SK-N-SH (cell line): ENCODE measurements at regions not wholly inside any gene's neighbourhood (a gene's known extent, or its start where the extent isn't known, plus 50 kb on each side); places are given as distances from the start of the nearest gene placed in this dataset.

Experiments used
- CTCF ChIA-PET: fragments of 300-600, 350-600 bp; formaldehyde crosslinking; extraction: SDS; loops from one replicate; lab custom pipeline; 2021; lab: Yijun Ruan, JAX
- POLR2A ChIA-PET: fragments of 350-600 bp; sonication (Branson Sonifier 250); formaldehyde crosslinking; extraction: SDS; loops from one replicate; lab custom pipeline; 2020; ENCODE audit warnings: antibody characterized with exemption, inconsistent platforms; lab: Yijun Ruan, JAX
- DNase-seq: peaks from one replicate; pipeline ENCODE4 v3.0.0; 2012
- H2AFZ ChIP-seq: fragments of 200-600 bp; sonication (generic); 2 replicates; pipeline ENCODE4 v1.8.1; 2016; ENCODE audit warnings: antibody characterized with exemption, mild to moderate bottlenecking, low read depth
- H3F3A ChIP-seq: fragments of 200-600 bp; sonication (generic); replicated peaks from 2 replicates; pipeline ENCODE3; 2016; ENCODE audit warnings: antibody characterized with exemption, mild to moderate bottlenecking; ENCODE audit not compliant: insufficient read depth
- H3K27ac ChIP-seq, 2 experiments: fragments of 200-500 bp in 1 of 2; fragments of 200-600 bp in 1 of 2; sonication (Bioruptor generic) in 1 of 2; sonication (generic), shearing (Covaris generic) in 1 of 2; 2 replicates each; pipeline versions ENCODE4 v1.5.1 to v1.6.1; 2014 to 2016; ENCODE audit warnings: low read depth in 2 of 2, inconsistent platforms in 1 of 2, low read length in 1 of 2, mild to moderate bottlenecking in 1 of 2, mixed read lengths in 1 of 2
- H3K27me3 ChIP-seq: fragments of 200-600 bp; sonication (generic), shearing (Covaris generic); 2 replicates; pipeline ENCODE4 v1.6.1; 2016; ENCODE audit warnings: mixed run types; ENCODE audit not compliant: insufficient read depth
- H3K36me3 ChIP-seq, 2 experiments: fragments of 200-500 bp in 1 of 2; fragments of 200-600 bp in 1 of 2; sonication (Bioruptor generic) in 1 of 2; sonication (generic) in 1 of 2; replicated peaks in 1 of 2; 2 replicates each; pipeline versions ENCODE3 to v1.5.1; 2014 to 2016; ENCODE audit warnings: low read length in 1 of 2, mild to moderate bottlenecking in 1 of 2; ENCODE audit not compliant: insufficient read depth in 2 of 2, control insufficient read depth in 1 of 2
- H3K4me1 ChIP-seq, 2 experiments: fragments of 200-500 bp in 1 of 2; fragments of 200-600 bp in 1 of 2; sonication (Bioruptor generic) in 1 of 2; sonication (generic), shearing (Covaris generic) in 1 of 2; 2 replicates each; pipeline versions ENCODE4 v1.5.1 to v1.6.1; 2014 to 2016; ENCODE audit warnings: low read depth in 1 of 2, low read length in 1 of 2, mixed run types in 1 of 2; ENCODE audit not compliant: insufficient read depth in 2 of 2, control insufficient read depth in 1 of 2
- H3K4me2 ChIP-seq: fragments of 200-600 bp; sonication (generic), shearing (Covaris generic); 2 replicates; pipeline ENCODE4 v1.6.1; 2017; ENCODE audit warnings: mixed run types
- H3K4me3 ChIP-seq, 2 experiments: fragments of 200-500 bp in 1 of 2; fragments of 200-600 bp in 1 of 2; sonication (Bioruptor generic) in 1 of 2; sonication (generic), shearing (Covaris generic) in 1 of 2; 2 replicates each; pipeline versions ENCODE4 v1.5.1 to v1.8.1; 2014 to 2016; ENCODE audit warnings: low read depth in 2 of 2, inconsistent platforms in 1 of 2, low read length in 1 of 2, mild to moderate bottlenecking in 1 of 2, mixed read lengths in 1 of 2, moderate library complexity in 1 of 2
- H3K79me2 ChIP-seq: fragments of 200-600 bp; sonication (generic); 2 replicates; pipeline ENCODE4 v1.8.1; 2017; ENCODE audit warnings: mild to moderate bottlenecking; ENCODE audit not compliant: insufficient read depth
- H3K9ac ChIP-seq: fragments of 200-600 bp; sonication (generic); 2 replicates; pipeline ENCODE4 v1.6.1; 2017; ENCODE audit warnings: mixed run types
- H3K9me2 ChIP-seq: fragments of 200-600 bp; sonication (generic); 2 replicates; pipeline ENCODE4 v1.6.1; 2017; ENCODE audit warnings: mixed run types
- H3K9me3 ChIP-seq: fragments of 200-600 bp; sonication (generic); 2 replicates; pipeline ENCODE4 v1.6.1; 2017; ENCODE audit warnings: mixed run types, mild to moderate bottlenecking, moderate library complexity
- H4K20me1 ChIP-seq: fragments of 200-600 bp; sonication (generic); 2 replicates; pipeline ENCODE4 v1.6.1; 2017; ENCODE audit warnings: mild to moderate bottlenecking, mixed run types; ENCODE audit not compliant: insufficient read depth
- CHD2 ChIP-seq: fragments of 150-350 bp; IDR thresholded peaks from 2 replicates; pipeline ENCODE4 v1.6.1; 2018; ENCODE audit warnings: low read length; ENCODE audit not compliant: partially characterized antibody
- FOXM1 ChIP-seq: IDR thresholded peaks from 2 replicates; pipeline ENCODE4 v1.4.0; 2012; ENCODE audit warnings: low read depth, mild to moderate bottlenecking
- MAX ChIP-seq: IDR thresholded peaks from 2 replicates; pipeline ENCODE4 v1.4.0; 2012; ENCODE audit warnings: low read depth
- PBX3 ChIP-seq: IDR thresholded peaks from 2 replicates; pipeline ENCODE4; 2012
- RAD21 ChIP-seq: IDR thresholded peaks from 2 replicates; pipeline ENCODE4 v1.6.1; 2012; ENCODE audit warnings: mild to moderate bottlenecking, low read length
- RCOR1 ChIP-seq: fragments of 150-350 bp; IDR thresholded peaks from 2 replicates; pipeline ENCODE4 v1.6.1; 2017; ENCODE audit warnings: antibody characterized with exemption, low read length
- SMC3 ChIP-seq: IDR thresholded peaks from 2 replicates; pipeline ENCODE4 v1.6.1; 2012; ENCODE audit warnings: low read depth, low read length, improper control_type of control experiment
- WGBS: methylation state at CpG from one replicate; pipeline ENCODE4 v1.1.6; 2017; ENCODE audit warnings: low lambda C conversion rate; 5-methylcytosine and 5-hydroxymethylcytosine counted together
- TF ChIP-seq, protein P1 (sequence below): fragments of 200-600 bp; sonication (generic); IDR thresholded peaks from 2 replicates; pipeline ENCODE4 v1.6.1; 2017; ENCODE audit warnings: antibody characterized with exemption, mild to moderate bottlenecking, moderate library complexity
- TF ChIP-seq, protein P2 (sequence below): IDR thresholded peaks from 2 replicates; pipeline ENCODE4 v1.6.1; 2012; ENCODE audit warnings: mild to moderate bottlenecking, low read depth, low read length, moderate library complexity

DNA sequence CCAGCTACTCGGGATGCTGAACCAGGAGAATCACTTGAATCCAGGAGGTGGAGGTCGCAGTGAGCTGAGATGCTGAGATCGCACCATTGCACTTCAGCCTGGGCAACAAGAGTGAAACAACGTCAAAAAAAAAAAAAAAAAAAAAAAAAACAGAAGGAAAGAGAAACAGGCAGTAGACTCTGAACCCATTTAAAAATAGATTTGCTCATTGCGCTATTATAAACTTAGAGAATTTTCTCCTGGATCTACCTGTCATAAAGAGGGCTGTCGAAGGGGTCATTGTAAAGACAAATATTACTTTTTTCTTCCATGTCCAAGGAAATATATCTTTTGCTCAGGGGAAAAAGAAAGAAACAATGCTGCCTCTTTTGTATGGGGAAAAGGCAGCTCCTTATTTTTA lies 425.0 kb upstream of the ID2 start:
- Histone ChIP-seq H3K9me2 (no peaks in the 10 kb centered on the region), H3K9ac (no peak overlapping the region), H3K4me1 (peaks cover 0 to 4% of the 10 kb centered on the region in 2 experiments; a peak in 2 of 4 replicates), H3K4me3 (no peak overlapping the region), H3K27me3 (no peaks in the 10 kb centered on the region), H3F3A (no peaks in the 10 kb centered on the region), H3K9me3 (no peaks in the 10 kb centered on the region), H3K79me2 (no peaks in the 10 kb centered on the region), H2AFZ (no peak overlapping the region), H4K20me1 (no peaks in the 10 kb centered on the region), H3K4me2 (no peak overlapping the region), H3K27ac (no peak overlapping the region), H3K36me3 (no peaks in the 10 kb centered on the region)
- POLR2A ChIA-PET: no interaction called here
- CTCF ChIA-PET: interaction anchor here (0.9 kb wide), 1 partner anchor 12 kb away, joined by 3 read pairs; no protein-coding TSS in a partner anchor
- TF ChIP-seq MAX (no peak), RCOR1 (no peak), RAD21 (no peak), PBX3 (no peak), SMC3 (no peak)
- TF ChIP-seq, protein P1, sequence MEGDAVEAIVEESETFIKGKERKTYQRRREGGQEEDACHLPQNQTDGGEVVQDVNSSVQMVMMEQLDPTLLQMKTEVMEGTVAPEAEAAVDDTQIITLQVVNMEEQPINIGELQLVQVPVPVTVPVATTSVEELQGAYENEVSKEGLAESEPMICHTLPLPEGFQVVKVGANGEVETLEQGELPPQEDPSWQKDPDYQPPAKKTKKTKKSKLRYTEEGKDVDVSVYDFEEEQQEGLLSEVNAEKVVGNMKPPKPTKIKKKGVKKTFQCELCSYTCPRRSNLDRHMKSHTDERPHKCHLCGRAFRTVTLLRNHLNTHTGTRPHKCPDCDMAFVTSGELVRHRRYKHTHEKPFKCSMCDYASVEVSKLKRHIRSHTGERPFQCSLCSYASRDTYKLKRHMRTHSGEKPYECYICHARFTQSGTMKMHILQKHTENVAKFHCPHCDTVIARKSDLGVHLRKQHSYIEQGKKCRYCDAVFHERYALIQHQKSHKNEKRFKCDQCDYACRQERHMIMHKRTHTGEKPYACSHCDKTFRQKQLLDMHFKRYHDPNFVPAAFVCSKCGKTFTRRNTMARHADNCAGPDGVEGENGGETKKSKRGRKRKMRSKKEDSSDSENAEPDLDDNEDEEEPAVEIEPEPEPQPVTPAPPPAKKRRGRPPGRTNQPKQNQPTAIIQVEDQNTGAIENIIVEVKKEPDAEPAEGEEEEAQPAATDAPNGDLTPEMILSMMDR: no peak
- 68% methylated on average over 6 of the region's 6 CpGs for WGBS
- DNase-seq: no peak

GRCh38 chr2:8257502-8257901 lies 424.4 kb upstream of the ID2 start:
- Histone ChIP-seq H3K4me2 (no peak overlapping the region), H3K27me3 (no peaks in the 10 kb centered on the region), H3K9me2 (no peaks in the 10 kb centered on the region), H3K79me2 (no peaks in the 10 kb centered on the region), H3K4me3 (no peak overlapping the region), H2AFZ (no peak overlapping the region), H3K9me3 (no peaks in the 10 kb centered on the region), H4K20me1 (no peaks in the 10 kb centered on the region), H3K36me3 (no peaks in the 10 kb centered on the region), H3K4me1 (peaks cover 0 to 4% of the 10 kb centered on the region in 2 experiments; a peak in 2 of 4 replicates), H3F3A (no peaks in the 10 kb centered on the region), H3K27ac (no peak overlapping the region), H3K9ac (no peak overlapping the region)
- ChIA-PET POLR2A (no interaction called here), CTCF (no interaction called here)
- WGBS: 38% methylated on average over 4 of the region's 4 CpGs
- TF ChIP-seq, protein P2, sequence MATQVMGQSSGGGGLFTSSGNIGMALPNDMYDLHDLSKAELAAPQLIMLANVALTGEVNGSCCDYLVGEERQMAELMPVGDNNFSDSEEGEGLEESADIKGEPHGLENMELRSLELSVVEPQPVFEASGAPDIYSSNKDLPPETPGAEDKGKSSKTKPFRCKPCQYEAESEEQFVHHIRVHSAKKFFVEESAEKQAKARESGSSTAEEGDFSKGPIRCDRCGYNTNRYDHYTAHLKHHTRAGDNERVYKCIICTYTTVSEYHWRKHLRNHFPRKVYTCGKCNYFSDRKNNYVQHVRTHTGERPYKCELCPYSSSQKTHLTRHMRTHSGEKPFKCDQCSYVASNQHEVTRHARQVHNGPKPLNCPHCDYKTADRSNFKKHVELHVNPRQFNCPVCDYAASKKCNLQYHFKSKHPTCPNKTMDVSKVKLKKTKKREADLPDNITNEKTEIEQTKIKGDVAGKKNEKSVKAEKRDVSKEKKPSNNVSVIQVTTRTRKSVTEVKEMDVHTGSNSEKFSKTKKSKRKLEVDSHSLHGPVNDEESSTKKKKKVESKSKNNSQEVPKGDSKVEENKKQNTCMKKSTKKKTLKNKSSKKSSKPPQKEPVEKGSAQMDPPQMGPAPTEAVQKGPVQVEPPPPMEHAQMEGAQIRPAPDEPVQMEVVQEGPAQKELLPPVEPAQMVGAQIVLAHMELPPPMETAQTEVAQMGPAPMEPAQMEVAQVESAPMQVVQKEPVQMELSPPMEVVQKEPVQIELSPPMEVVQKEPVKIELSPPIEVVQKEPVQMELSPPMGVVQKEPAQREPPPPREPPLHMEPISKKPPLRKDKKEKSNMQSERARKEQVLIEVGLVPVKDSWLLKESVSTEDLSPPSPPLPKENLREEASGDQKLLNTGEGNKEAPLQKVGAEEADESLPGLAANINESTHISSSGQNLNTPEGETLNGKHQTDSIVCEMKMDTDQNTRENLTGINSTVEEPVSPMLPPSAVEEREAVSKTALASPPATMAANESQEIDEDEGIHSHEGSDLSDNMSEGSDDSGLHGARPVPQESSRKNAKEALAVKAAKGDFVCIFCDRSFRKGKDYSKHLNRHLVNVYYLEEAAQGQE: no peak
- TF ChIP-seq FOXM1: no peak
- no peak for TF ChIP-seq SMC3
- TF ChIP-seq RAD21: no peak
- TF ChIP-seq CHD2: no peak
- DNase-seq: no peak
